ENCODE measurements at regions not wholly inside any gene's neighbourhood (a gene's known extent, or its start where the extent isn't known, plus 50 kb on each side); places are given as distances from the start of the nearest gene placed in this dataset.
"Not testable (repeated sequence)": the region's sequence is repeated elsewhere in the genome, so short reads cannot be mapped to it uniquely, and the experiment has no call there.

DNA sequence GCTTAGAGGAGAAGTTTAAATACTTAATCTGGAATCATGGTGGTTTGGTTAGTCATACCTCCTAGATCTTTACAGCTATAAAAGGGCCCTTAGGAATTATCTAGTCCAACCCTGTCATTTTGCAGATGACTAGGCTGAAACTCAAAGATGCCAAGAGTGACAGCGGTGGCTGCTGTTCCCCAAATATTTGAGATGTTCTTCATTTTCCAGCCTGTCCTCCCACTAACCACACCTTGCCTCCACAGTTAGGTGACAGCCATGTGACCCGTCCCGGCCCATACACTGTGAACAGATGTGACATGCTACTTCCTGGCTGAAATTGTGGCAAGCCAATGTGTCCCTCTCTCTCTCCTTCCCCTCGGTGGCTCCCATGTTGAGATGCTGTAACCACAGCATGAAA, 225.5 kb upstream of the IPO5 start:
- DNase-seq: no peak

GRCh38 chr13:97736436-97736835, 217.0 kb upstream of the IPO5 start:
- no peak for DNase-seq

- DNase-seq: no peak
These were observed 211.4 kb upstream of the IPO5 start for GRCh38 chr13:97742084-97742483.

DNA sequence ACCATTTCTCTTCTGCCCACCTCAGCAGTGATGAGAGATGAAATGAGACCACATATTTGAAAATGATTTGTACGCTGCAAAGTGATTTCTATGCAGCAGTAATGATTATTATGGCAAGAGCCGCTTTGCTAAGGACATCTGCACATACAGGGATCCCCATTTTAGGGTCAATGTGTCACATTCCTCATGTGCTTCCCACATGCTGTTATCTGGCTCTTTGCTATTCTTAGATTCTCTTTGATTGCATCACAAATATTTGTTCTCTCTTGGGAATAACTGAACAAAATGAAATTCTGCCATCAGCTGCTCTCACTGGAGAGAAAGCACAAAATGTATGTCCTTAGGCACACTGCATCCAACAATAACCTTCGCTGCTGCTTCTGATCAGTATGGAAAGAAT, 209.5 kb upstream of the IPO5 start:
- DNase-seq: no peak

DNA sequence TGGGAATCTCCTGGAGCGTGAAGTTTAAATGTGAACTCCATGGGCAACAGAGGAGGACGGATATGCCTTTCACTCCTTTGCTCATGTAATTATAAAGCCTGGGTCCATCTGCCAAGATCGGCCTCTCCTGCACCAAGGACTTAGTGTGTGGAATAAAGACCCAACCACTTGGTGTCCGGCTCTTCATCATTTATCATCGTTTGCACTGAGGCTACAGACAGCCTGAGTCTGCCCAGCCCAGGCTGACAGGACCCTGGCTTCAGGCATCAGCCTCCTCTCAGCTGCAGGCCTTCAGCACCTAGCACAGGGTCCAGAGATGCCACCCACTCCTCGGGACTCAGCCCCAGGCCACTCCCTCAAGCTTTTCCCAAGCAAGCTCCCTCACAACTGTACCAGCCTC, 206.8 kb upstream of the IPO5 start:
- DNase-seq: no peak

DNA sequence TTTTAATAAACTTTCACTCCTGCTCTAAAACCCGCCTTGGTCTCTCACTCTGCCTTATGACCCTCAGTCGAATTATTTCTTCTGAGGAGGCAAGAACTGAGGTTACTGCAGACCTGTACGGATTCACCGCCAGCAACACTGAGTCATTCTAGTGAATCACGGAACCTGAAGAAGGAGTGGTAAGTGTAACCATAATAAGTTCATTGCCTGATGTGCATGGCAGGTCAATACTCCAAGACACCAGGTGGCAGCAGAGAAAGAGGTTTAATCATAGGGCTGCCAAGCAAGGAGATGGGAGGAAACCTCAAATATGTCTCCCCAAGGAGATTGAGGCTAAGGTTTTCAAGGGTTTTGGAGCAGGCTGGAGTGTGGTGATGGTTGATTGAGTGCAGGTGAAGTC, 204.3 kb upstream of the IPO5 start:
- no peak for DNase-seq

- DNase-seq: no peak
These were observed 202.0 kb upstream of the IPO5 start for GRCh38 chr13:97751477-97751876.

GRCh38 chr13:97752961-97753668, 200.4 kb upstream of the IPO5 start:
- DNase-seq: peak; percentile 12

DNA sequence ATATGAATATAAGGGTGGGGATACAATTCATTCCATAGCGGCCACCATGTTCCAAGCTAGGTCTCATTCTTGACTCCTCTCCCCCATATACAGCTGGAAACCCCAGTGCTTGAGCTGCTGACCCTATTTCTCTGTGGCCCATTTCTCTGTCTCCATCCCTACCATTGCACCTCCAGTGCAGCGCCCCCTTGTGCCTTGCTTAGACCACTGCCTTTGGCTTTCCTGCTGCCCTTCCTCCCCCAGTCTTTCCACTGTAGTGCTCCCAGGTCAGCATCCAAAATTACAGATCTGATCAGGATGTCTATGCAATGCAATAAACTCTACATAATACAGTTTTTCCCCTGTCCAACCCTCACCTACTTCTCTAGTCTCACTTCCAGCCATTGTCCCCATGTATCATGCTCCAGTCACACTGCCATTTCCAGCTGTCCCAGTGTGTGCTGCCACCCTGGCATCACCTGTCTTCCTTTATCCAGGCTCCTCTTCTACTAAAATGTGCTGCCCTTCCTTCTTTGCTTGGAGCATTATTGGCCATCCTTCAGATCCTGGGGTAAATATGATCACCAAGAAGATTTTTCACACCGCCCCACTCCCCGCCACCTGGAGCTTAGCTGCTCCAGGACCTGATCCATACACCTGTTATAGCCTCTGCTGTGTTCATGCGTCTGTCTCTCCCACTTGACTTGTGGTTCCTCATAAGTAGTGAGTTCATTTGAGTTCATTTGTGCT, 199.4 kb upstream of the IPO5 start:
- DNase-seq: no peak

DNA sequence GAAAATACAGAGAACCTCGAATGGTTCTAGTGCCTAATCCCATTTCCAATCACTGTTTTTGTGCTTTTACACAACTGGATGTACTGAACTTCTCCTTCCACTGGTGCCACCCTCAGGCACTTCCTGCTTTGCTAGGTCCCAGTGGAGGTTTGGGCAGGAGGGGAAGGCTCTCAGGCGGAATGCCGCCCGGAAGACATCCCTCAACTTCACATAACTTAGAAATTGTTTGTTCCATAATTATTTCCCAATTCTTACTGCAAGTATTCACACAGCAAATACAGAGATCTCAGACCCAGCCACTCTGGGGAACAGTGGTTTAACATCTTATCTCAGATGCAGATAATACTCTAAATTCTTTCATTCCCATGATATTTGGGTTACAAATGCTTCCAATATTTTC, 195.7 kb upstream of the IPO5 start:
- DNase-seq: no peak

- DNase-seq: no peak
These were observed 195.2 kb upstream of the IPO5 start for GRCh38 chr13:97758317-97758716.

DNA sequence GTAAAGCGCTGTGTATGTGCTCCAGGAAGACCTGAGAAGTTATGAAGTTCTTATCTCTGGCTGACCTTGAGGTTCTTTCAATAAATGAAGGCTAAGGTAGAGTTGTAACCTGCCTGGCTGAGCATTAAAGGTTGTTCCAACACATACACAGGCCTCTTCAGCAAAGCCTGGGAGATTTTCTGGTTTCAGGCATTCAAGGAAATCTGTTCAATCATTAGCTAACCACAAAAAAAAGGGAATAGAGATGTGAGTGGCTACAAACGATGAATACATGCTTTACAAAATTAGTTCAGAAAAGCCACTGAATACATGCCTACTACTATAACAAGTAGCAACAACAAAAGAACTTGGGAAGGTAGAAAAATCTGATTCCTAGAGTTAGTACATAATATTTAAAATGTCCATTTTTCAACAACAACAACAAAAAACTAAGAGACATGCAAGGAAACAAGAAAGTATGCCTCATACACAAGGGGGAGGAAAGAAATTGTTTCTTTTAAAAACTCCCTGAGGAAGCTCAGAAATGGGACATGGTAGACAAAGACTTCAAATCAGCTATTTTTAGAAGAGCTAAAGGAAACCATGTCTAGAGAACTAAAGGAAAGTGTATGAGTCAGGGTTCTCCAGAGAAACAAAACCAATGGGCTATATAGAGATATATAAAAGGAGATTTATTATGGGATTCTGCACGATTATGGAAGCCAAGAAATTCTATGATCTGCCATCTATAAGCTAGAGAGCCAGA, 191.5 kb upstream of the IPO5 start:
- no peak for DNase-seq

- no peak for DNase-seq
These were observed 186.7 kb upstream of the IPO5 start for GRCh38 chr13:97766749-97767148.

DNA sequence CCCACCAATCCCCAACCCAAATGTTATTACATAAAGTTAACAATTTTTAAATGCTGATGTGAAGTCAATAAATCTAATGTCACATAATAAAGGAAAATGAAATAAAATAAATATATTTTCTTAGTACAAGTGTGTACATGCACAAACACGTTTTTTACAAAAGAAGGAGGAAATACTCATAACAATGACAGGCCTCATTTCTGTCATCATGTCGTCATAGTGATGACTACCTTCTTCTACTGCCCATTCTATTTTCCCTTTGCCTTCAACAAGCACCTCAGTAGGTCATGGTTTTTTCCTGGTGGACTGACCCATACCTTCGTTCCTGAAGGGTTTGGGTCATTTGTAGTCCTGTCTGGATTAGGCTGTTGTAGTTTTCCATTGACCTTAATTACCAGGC, 185.3 kb upstream of the IPO5 start:
- no peak for DNase-seq

DNA sequence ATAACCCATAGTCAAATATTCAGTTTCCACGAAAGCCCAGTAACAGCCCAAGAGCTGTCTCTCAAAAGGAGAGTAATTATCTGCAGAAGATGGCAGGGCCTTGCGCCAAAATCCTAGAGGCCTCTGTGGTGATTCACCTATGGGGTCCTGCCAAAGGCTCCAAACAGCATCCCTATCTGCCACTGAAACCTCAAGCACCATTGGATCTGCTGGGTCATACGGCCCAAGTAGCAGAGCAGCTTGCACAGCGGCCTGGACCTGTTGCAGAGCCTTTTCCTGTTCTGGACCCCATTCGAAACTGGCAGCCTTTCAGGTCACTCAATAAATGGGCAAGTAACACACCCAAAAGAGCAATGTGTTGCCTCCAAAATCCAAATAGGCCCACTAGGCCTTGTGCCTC, 183.2 kb upstream of the IPO5 start:
- DNase-seq: not testable (repeated sequence)

DNA sequence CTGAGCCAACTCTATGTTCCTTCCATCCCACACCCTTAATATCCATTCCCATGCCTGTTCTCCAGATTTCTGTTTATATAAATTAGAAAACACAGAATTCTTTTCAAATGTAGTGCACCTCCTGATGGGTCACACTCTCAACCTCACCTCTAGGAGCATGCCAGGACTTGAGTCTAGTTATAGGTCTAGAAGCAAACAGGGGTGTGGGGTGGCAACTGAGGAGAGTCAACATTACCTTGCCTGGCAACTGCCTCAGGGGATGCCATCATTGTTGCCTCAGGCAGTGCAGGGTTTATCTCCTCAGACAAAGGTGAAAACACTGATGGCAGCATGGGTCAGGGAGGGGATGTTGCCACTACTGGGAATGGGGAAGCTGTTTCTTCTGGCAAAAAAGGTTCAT, 181.0 kb upstream of the IPO5 start:
- peak; percentile 26 for DNase-seq

- DNase-seq: not testable (repeated sequence)
These were observed 178.9 kb upstream of the IPO5 start for GRCh38 chr13:97774391-97775100.

DNA sequence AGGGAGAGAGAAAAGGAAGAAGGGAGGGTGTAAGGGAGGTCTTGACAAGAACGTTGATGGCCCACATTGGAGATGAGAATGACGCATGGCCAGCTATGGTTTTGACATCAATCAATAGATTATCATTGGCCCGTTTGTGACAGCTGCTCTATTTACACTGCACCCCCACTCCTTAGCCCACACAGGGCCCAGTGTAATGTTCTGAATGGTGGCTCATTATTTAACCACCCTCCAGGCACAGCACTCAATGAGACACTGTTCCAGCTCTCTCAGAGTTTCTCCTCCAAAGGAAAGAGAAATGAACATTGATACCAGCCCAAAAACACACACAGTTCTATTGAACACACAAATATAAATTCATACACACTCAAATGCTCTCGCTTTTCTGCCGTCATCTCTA, 173.0 kb upstream of the IPO5 start:
- no peak for DNase-seq

GRCh38 chr13:97781891-97782305, 171.6 kb upstream of the IPO5 start:
- DNase-seq: no peak

DNA sequence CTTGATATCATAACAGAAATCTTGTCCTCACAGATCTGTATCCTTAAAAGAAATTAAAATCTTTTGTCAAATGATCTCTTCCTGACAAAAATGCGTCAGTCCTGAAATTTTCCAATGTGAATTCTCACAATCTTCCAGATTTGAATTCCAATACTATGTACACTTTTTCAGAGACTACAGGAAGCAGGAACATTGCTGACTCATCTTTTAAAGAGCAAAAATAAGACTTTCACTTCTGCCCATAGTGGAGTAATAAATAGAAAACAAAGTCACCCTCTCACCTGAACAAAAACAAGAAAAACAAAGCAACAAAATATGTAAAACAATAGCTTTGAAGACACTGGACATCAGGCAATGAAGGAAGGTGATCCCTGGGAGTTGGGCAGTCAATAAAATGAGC, 167.0 kb upstream of the IPO5 start:
- DNase-seq: no peak

DNA sequence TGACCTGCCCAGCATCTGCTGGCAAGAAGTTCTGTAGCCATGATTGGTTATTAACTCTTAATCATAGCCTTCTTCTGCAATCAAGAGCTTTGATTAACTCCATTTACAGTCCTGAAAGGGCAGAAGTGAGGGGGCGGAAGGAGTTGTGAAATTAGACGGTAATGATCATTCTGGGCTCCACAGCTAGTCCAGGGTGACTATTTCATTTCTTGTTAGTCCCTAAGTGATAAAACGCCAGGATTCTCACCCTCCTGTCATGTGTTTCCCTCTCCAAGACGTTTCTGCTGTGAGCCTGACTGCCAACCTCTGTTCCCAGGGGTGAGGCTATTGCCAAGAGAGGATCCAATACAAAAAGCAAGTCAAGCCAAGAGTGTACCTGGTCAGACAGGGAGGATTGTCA, 155.9 kb upstream of the IPO5 start:
- DNase-seq: no peak

DNA sequence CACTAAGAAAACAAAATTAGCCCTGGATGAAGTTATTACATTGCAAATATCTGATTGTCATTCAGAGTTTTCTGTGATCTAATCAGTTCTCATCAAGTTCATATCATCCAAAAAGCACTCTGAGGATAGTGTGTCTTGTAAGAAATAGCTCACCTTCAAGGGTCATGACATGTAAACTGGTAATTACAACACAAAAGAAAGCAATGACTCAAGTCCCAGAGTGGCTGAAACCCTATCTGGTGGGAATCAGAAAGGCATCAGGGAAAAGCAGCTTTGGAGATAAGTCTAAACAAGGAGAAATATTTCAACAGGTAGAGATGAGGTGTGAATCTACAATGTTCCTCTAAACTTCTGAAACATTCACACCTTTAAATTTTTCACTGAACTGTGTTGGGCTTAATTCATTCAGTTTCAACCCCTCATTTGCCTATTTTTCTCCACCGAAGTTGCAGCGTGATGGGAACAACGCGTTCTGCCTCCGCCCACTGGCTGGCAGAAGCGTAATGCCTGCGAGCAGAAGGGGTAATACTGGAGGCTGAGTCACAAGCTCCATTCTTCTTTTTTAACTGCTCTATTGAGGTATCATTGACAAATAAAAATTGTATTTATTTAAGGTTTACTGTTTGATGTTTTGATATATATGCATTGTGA, 155.2 kb upstream of the IPO5 start:
- DNase-seq: no peak

DNA sequence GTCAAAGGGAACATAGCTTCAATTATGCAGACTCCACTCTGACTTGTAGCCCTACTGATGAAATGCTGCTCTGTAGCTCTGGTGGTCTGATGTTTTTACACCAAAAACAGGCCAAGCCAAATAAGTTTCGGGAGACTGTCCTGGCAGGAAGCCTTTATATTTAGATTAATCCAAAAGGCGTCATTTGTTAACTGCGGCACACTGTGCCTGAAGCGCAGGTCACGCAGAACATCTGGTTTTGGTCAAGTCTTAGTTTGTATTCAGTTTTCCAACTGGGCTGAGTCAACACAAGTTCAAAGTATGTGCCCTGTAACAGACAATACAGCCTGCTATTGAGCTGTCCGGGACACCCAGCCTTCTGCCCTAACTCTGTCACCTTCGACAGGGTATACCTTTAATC, 154.6 kb upstream of the IPO5 start:
- no peak for DNase-seq

Measured in DMS153 (cell line).